Testis (tissue), 2 donors: ENCODE measurements at regions not wholly inside any gene's neighbourhood (a gene's known extent, or its start where the extent isn't known, plus 50 kb on each side); places are given as distances from the start of the nearest gene placed in this dataset.
"Not testable (repeated sequence)": the region's sequence is repeated elsewhere in the genome, so short reads cannot be mapped to it uniquely, and the experiment has no call there.

ENCODE experiments used
- DNase-seq: peaks from one replicate; pipeline ENCODE4 v3.0.0-alpha.2; 2019
- H3K27ac ChIP-seq, 2 donors: fragments of 200-600 bp; sonication (generic); one replicate each; pipeline ENCODE4 v1.5.1; 2019
- H3K27me3 ChIP-seq: fragments of 200-600 bp; sonication (generic); one replicate; pipeline ENCODE4 v1.5.1; 2019
- H3K36me3 ChIP-seq: fragments of 200-600 bp; sonication (generic); one replicate; pipeline ENCODE4 v1.5.1; 2017; ENCODE audit warnings: low read depth; ENCODE audit errors: missing control alignments
- H3K4me1 ChIP-seq: fragments of 200-600 bp; sonication (generic); one replicate; pipeline ENCODE4 v1.5.1; 2019
- H3K4me3 ChIP-seq, 2 donors: fragments of 200-600 bp; sonication (generic); one replicate each; pipeline ENCODE4 v1.5.1; 2017 to 2019
- H3K9me3 ChIP-seq: fragments of 200-600 bp; sonication (generic); one replicate; pipeline ENCODE4 v1.5.1; 2017
- CTCF ChIP-seq, 3 experiments: fragments of 450-650 bp in 2 of 3; fragments of 200-600 bp in 1 of 3; sonication (generic) in 1 of 3; IDR thresholded peaks; one replicate each; pipeline ENCODE4 v1.5.1; 2016 to 2019; ENCODE audit warnings: antibody characterized with exemption in 3 of 3, mild to moderate bottlenecking in 2 of 3, moderate library complexity in 1 of 3
- POLR2A ChIP-seq: fragments of 450-650 bp; IDR thresholded peaks from one replicate; pipeline ENCODE4 v1.6.1; 2017; ENCODE audit warnings: antibody characterized with exemption, mild to moderate bottlenecking, moderate library complexity
- WGBS, 2 donors: methylation state at CpG; one replicate each; pipeline ENCODE4 v1.1.5; 2018; 5-methylcytosine and 5-hydroxymethylcytosine counted together
- intact Hi-C: fragments of 100-400 bp; cut with DNase I; formaldehyde crosslinking; loops from one replicate; pipeline ENCODE4 v1.15.1; 2023; ENCODE audit warnings: low total_unique reads

- no peak overlapping the region for H3K4me3 ChIP-seq
- TF ChIP-seq CTCF (IDR thresholded peaks at IDR 0.05), result no peak
- no peak for TF ChIP-seq POLR2A
- H3K9me3 ChIP-seq, result no peaks in the 10 kb centered on the region
- intact Hi-C loops, result no loop called here
- no peak for DNase-seq
- H3K36me3 ChIP-seq, result no peaks in the 10 kb centered on the region
- H3K27me3 ChIP-seq, result no peaks in the 10 kb centered on the region
- WGBS, 2 donors, result 63 to 76% methylated on average over 1 of the region's 1 CpG
- H3K27ac ChIP-seq, result no peak overlapping the region
- no peaks in the 10 kb centered on the region for H3K4me1 ChIP-seq
Measured at GRCh38 chr16:8084302-8084701, 506.0 kb downstream of the TMEM114 start.

- no peaks in the 10 kb centered on the region for H3K36me3 ChIP-seq
- DNase-seq, result no peak
- TF ChIP-seq CTCF (IDR thresholded peaks at IDR 0.05), result no peak
- no peak for TF ChIP-seq POLR2A
- WGBS, 2 donors, result 83 to 86% methylated on average over 4 of the region's 4 CpGs
- no peak overlapping the region for H3K4me3 ChIP-seq
- H3K4me1 ChIP-seq, result no peaks in the 10 kb centered on the region
- H3K9me3 ChIP-seq, result no peaks in the 10 kb centered on the region
- H3K27me3 ChIP-seq, result no peaks in the 10 kb centered on the region
- no peak overlapping the region for H3K27ac ChIP-seq
- intact Hi-C loops, result no loop called here
Measured at GRCh38 chr16:8083560-8083959, 506.8 kb downstream of the TMEM114 start.

GRCh38 chr16:8080817-8081216 is 509.5 kb downstream of the TMEM114 start:
- H3K4me1 ChIP-seq, result no peaks in the 10 kb centered on the region
- DNase-seq, result no peak
- no peak overlapping the region for H3K27ac ChIP-seq
- WGBS, 2 donors, result 74 to 77% methylated on average over 3 of the region's 3 CpGs
- H3K27me3 ChIP-seq, result no peaks in the 10 kb centered on the region
- TF ChIP-seq CTCF (IDR thresholded peaks at IDR 0.05) (no peak), POLR2A (no peak)
- H3K9me3 ChIP-seq, result no peaks in the 10 kb centered on the region
- no peak overlapping the region for H3K4me3 ChIP-seq
- H3K36me3 ChIP-seq, result no peaks in the 10 kb centered on the region
- intact Hi-C loops, result no loop called here

DNA sequence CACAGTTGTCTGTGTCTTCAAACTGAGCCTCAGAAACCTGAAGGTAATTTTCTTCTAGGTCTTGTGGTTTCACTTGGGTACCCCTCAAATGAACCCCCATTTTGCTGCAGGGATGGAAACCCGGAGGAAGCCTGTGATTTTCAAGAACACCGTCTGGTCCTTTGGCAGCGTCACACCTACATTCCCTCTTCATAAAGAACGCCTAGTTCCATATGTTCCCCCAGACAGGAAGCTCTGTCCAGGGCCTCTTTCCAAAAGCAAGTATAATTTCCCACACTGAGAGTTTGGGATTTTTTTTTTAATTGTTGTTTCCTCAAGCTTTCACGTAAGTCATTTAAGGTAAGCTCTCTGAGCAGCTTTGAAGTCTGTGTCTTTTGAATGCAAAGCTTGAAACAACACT is 515.0 kb downstream of the TMEM114 start:
- H3K36me3 ChIP-seq, result no peaks in the 10 kb centered on the region
- H3K4me3 ChIP-seq, result no peak overlapping the region
- no peak for DNase-seq
- no peaks in the 10 kb centered on the region for H3K9me3 ChIP-seq
- TF ChIP-seq POLR2A (no peak), CTCF (IDR thresholded peaks at IDR 0.05) (no peak)
- intact Hi-C loops, result no loop called here
- no peak overlapping the region for H3K27ac ChIP-seq
- WGBS, 2 donors, result 91 to 96% methylated on average over 5 of the region's 5 CpGs
- no peaks in the 10 kb centered on the region for H3K4me1 ChIP-seq
- no peaks in the 10 kb centered on the region for H3K27me3 ChIP-seq

DNA sequence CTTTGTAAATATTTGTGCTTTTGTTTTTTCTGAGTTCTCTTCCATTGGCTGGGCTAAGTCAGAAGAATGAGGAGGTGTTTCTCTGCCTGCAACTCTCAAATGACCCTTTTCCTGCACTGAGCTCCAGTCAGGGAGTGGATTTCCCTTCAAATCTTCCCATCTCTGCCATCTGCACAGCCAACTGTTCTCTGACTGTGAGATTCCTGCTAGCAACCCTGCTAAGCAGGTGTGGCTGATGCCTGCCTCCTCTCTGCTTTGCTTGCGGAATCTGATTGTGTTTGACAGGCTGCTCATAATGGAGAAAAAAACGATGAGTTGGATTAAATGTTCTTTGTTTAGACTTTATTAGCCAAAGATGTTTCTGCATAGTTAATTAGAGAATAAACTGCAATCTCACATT is 519.8 kb downstream of the TMEM114 start:
- Histone ChIP-seq H3K9me3 (no peaks in the 10 kb centered on the region), H3K4me3 (no peak overlapping the region), H3K4me1 (no peaks in the 10 kb centered on the region), H3K36me3 (no peaks in the 10 kb centered on the region), H3K27ac (no peak overlapping the region), H3K27me3 (no peaks in the 10 kb centered on the region)
- intact Hi-C loops, result no loop called here
- 66 to 75% methylated on average over 2 of the region's 2 CpGs for WGBS, 2 donors
- TF ChIP-seq POLR2A, result no peak
- TF ChIP-seq CTCF (IDR thresholded peaks at IDR 0.05), result no peak
- DNase-seq, result no peak

GRCh38 chr16:8068225-8068624 is 522.1 kb downstream of the TMEM114 start:
- H3K9me3 ChIP-seq, H3K4me3 ChIP-seq, H3K4me1 ChIP-seq, H3K36me3 ChIP-seq, DNase-seq, H3K27me3 ChIP-seq, H3K27ac ChIP-seq, intact Hi-C loops: not testable (repeated sequence)
- 92% methylated on average over 3 of the region's 3 CpGs for WGBS, 2 donors
